CD14-positive monocyte (primary cell): ENCODE measurements at regions not wholly inside any gene's neighbourhood (a gene's known extent, or its start where the extent isn't known, plus 50 kb on each side); places are given as distances from the start of the nearest gene placed in this dataset.

Experiments
- DNase-seq, 3 donors: peaks; one replicate each; pipeline ENCODE4 v3.0.0-alpha.2; 2011 to 2022
- H2AFZ ChIP-seq: 2 replicates; pipeline ENCODE4 v1.6.0; 2012; ENCODE audit warnings: mild to moderate bottlenecking, low read depth, low read length, inconsistent platforms; ENCODE audit not compliant: insufficient read depth, poor library complexity, severe bottlenecking
- H3K27ac ChIP-seq, 2 donors: 1 replicate in 1 of 2; 2 replicates in 1 of 2; pipeline ENCODE4 v1.5.1; 2012 to 2013; ENCODE audit warnings: low read length in 2 of 2, control low read depth in 1 of 2, inconsistent platforms in 1 of 2, low read depth in 1 of 2, mild to moderate bottlenecking in 1 of 2
- H3K27me3 ChIP-seq, 2 donors: one replicate each; pipeline versions ENCODE4 v1.6.0 to v1.6.1; 2011 to 2013; ENCODE audit warnings: low read length in 2 of 2; ENCODE audit not compliant: control insufficient read depth in 2 of 2, insufficient read depth in 2 of 2
- H3K36me3 ChIP-seq, 2 donors: replicated peaks in 1 of 2; 1 replicate in 1 of 2; 2 replicates in 1 of 2; pipeline versions ENCODE4 v1.5.1 to v1.6.1; 2012 to 2013; ENCODE audit warnings: low read length in 2 of 2, control low read depth in 1 of 2, inconsistent platforms in 1 of 2, mild to moderate bottlenecking in 1 of 2; ENCODE audit not compliant: insufficient read depth in 2 of 2, control insufficient read depth in 1 of 2
- H3K4me1 ChIP-seq, 2 donors: 1 replicate in 1 of 2; 2 replicates in 1 of 2; pipeline versions ENCODE4 v1.5.1 to v1.6.1; 2012 to 2013; ENCODE audit warnings: low read length in 2 of 2, control low read depth in 1 of 2, inconsistent platforms in 1 of 2, mild to moderate bottlenecking in 1 of 2, moderate library complexity in 1 of 2; ENCODE audit not compliant: insufficient read depth in 2 of 2, control insufficient read depth in 1 of 2
- H3K4me2 ChIP-seq: replicated peaks from 2 replicates; pipeline ENCODE3; 2012; ENCODE audit warnings: low read length, moderate library complexity, mild to moderate bottlenecking; ENCODE audit not compliant: poor library complexity, severe bottlenecking; ENCODE audit errors: extremely low read depth
- H3K4me3 ChIP-seq, 3 experiments: fragments of 200-600 bp in 1 of 3; sonication (generic) in 1 of 3; replicated peaks in 1 of 3; 1 replicate in 2 of 3; 2 replicates in 1 of 3; pipeline ENCODE4 v1.5.1; 2011 to 2013; ENCODE audit warnings: low read length in 3 of 3, mild to moderate bottlenecking in 3 of 3, control low read depth in 2 of 3, low read depth in 2 of 3, inconsistent platforms in 1 of 3, moderate library complexity in 1 of 3
- H3K79me2 ChIP-seq: 2 replicates; pipeline ENCODE4 v1.6.0; 2012; ENCODE audit warnings: mild to moderate bottlenecking, control low read depth, inconsistent platforms, low read length, moderate library complexity; ENCODE audit not compliant: insufficient read depth
- H3K9ac ChIP-seq: 2 replicates; pipeline ENCODE4 v1.6.0; 2017; ENCODE audit warnings: low read length, mild to moderate bottlenecking; ENCODE audit not compliant: insufficient read depth, poor library complexity, severe bottlenecking
- H3K9me3 ChIP-seq, 2 donors: replicated peaks in 1 of 2; 1 replicate in 1 of 2; 2 replicates in 1 of 2; pipeline versions ENCODE4 v1.5.1 to v1.6.1; 2012 to 2013; ENCODE audit warnings: low read length in 2 of 2, control low read depth in 1 of 2; ENCODE audit not compliant: control insufficient read depth in 1 of 2, insufficient read depth in 1 of 2
- H4K20me1 ChIP-seq: 2 replicates; pipeline ENCODE4 v1.6.0; 2012; ENCODE audit warnings: mild to moderate bottlenecking, low read length, control low read depth, moderate library complexity; ENCODE audit not compliant: insufficient read depth
- H3K27ac Mint-ChIP-seq, 7 donors: one replicate each; pipeline ENCODE4 v1.8.0; 2020; ENCODE audit warnings: mild to moderate bottlenecking in 7 of 7, mixed read lengths in 7 of 7, moderate library complexity in 6 of 7, inconsistent platforms in 2 of 7
- H3K27me3 Mint-ChIP-seq, 3 donors: one replicate each; pipeline ENCODE4 v1.8.0; 2021 to 2022; ENCODE audit warnings: low read depth in 3 of 3, mild to moderate bottlenecking in 3 of 3, mixed read lengths in 3 of 3, moderate library complexity in 3 of 3, inconsistent platforms in 1 of 3
- H3K36me3 Mint-ChIP-seq, 2 donors: one replicate each; pipeline ENCODE4 v1.8.0; 2020; ENCODE audit warnings: mixed read lengths in 2 of 2, inconsistent platforms in 1 of 2, mild to moderate bottlenecking in 1 of 2
- H3K4me1 Mint-ChIP-seq: one replicate; pipeline ENCODE4 v1.8.0; 2020; ENCODE audit warnings: mild to moderate bottlenecking, mixed read lengths
- H3K4me3 Mint-ChIP-seq, 2 donors: one replicate each; pipeline ENCODE4 v1.8.0; 2020; ENCODE audit warnings: mild to moderate bottlenecking in 2 of 2, mixed read lengths in 2 of 2, moderate library complexity in 1 of 2
- H3K9me3 Mint-ChIP-seq, 7 donors: one replicate each; pipeline ENCODE4 v1.8.0; 2020 to 2022; ENCODE audit warnings: mixed read lengths in 7 of 7, mild to moderate bottlenecking in 6 of 7, moderate library complexity in 6 of 7, inconsistent platforms in 2 of 7
- CTCF ChIP-seq: fragments of 200-600 bp; IDR thresholded peaks from one replicate; pipeline ENCODE4 v1.8.0; 2022; ENCODE audit warnings: antibody characterized with exemption, mild to moderate bottlenecking
- WGBS: methylation state at CpG from one replicate; pipeline ENCODE4 v1.1.5; 2013; ENCODE audit warnings: missing lambda C conversion rate; ENCODE audit not compliant: insufficient coverage; 5-methylcytosine and 5-hydroxymethylcytosine counted together
- intact Hi-C, 2 donors: fragments of 100-400 bp; cut with micrococcal nuclease; formaldehyde crosslinking; loops; one replicate each; pipeline versions ENCODE4 v1.15.0 to v1.15.1; 2023

GRCh38 chr15:70569091-70569713, 194.2 kb downstream of the UACA start:
- Histone ChIP-seq H3K4me3 (no peak overlapping the region), H3K36me3 (no peaks in the 10 kb centered on the region), H2AFZ (no peak overlapping the region), H3K79me2 (no peaks in the 10 kb centered on the region), H4K20me1 (no peaks in the 10 kb centered on the region), H3K9ac (no peak overlapping the region), H3K4me1 (no peaks in the 10 kb centered on the region), H3K27ac (no peak overlapping the region), H3K4me2 (no peak overlapping the region), H3K9me3 (no peaks in the 10 kb centered on the region), H3K27me3 (no peaks in the 10 kb centered on the region)
- H3K27ac Mint-ChIP-seq, result no peak overlapping the region
- H3K27me3 Mint-ChIP-seq, result peaks cover 0 to 7% (median 2%) of the 10 kb centered on the region in 3 donors
- DNase-seq, result no peak
- H3K4me1 Mint-ChIP-seq, result no peaks in the 10 kb centered on the region
- H3K36me3 Mint-ChIP-seq, result no peaks in the 10 kb centered on the region
- 67% methylated on average over 1 of the region's 4 CpGs for WGBS
- TF ChIP-seq CTCF, result no peak
- intact Hi-C loops, result no loop called here
- H3K9me3 Mint-ChIP-seq, result peaks cover 0 to 3% (median under 1%) of the 10 kb centered on the region in 7 donors
- H3K4me3 Mint-ChIP-seq, result no peak overlapping the region

- H3K27ac Mint-ChIP-seq, result no peak overlapping the region
- H3K9ac ChIP-seq, result no peak overlapping the region
Observed at GRCh38 chr15:70566989-70567388, 196.4 kb downstream of the UACA start.

More at GRCh38 chr15:70566989-70567388, 196.4 kb downstream of the UACA start:
- no peaks in the 10 kb centered on the region for H3K36me3 ChIP-seq
- H3K79me2 ChIP-seq, result no peaks in the 10 kb centered on the region
- no peak overlapping the region for H3K27ac ChIP-seq
- H3K4me2 ChIP-seq, result no peak overlapping the region
- H3K4me3 ChIP-seq, result no peak overlapping the region
- intact Hi-C loops, result no loop called here
- H3K36me3 Mint-ChIP-seq, result no peaks in the 10 kb centered on the region
- WGBS, result 79% methylated on average over 8 of the region's 11 CpGs
- no peaks in the 10 kb centered on the region for H3K4me1 ChIP-seq
- TF ChIP-seq CTCF, result no peak
- H3K9me3 ChIP-seq, result no peaks in the 10 kb centered on the region
- H3K4me1 Mint-ChIP-seq, result no peaks in the 10 kb centered on the region
- no peak for DNase-seq
- H3K27me3 Mint-ChIP-seq, result peaks cover 0 to 7% (median 5%) of the 10 kb centered on the region in 3 donors
- H2AFZ ChIP-seq, result no peak overlapping the region
- H3K9me3 Mint-ChIP-seq, result peaks cover 0 to 1% (median 0%) of the 10 kb centered on the region in 7 donors
- H3K4me3 Mint-ChIP-seq, result no peak overlapping the region
- no peaks in the 10 kb centered on the region for H4K20me1 ChIP-seq
- H3K27me3 ChIP-seq, result no peaks in the 10 kb centered on the region
